ENCODE measurements at regions not wholly inside any gene's neighbourhood (a gene's known extent, or its start where the extent isn't known, plus 50 kb on each side); places are given as distances from the start of the nearest gene placed in this dataset.

DNA sequence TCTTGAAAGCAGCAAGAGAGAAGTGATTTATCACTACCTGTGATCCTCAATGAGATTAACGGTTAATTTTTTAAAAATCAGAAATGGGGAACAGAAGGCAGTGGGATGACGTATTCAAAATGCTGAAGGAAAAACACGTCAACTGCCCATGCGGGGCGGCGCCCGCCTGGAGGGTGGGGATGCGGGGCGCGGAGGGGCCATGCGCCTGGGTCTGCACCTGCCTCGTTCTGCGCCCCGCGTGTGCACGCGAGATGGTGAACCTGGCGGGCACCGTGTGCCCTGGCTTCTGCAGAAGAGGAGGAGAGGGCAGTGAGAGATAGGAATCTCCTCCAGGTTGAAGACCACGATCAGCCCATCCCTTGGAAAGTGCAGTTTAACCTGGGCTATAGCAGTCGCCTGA is 79.3 kb upstream of the ZNF32 start:
- no peak for TF ChIP-seq POLR2A (IDR thresholded peaks at IDR 0.05)
- TF ChIP-seq, protein P1, sequence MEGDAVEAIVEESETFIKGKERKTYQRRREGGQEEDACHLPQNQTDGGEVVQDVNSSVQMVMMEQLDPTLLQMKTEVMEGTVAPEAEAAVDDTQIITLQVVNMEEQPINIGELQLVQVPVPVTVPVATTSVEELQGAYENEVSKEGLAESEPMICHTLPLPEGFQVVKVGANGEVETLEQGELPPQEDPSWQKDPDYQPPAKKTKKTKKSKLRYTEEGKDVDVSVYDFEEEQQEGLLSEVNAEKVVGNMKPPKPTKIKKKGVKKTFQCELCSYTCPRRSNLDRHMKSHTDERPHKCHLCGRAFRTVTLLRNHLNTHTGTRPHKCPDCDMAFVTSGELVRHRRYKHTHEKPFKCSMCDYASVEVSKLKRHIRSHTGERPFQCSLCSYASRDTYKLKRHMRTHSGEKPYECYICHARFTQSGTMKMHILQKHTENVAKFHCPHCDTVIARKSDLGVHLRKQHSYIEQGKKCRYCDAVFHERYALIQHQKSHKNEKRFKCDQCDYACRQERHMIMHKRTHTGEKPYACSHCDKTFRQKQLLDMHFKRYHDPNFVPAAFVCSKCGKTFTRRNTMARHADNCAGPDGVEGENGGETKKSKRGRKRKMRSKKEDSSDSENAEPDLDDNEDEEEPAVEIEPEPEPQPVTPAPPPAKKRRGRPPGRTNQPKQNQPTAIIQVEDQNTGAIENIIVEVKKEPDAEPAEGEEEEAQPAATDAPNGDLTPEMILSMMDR (IDR thresholded peaks at IDR 0.05), result no peak
- TF ChIP-seq POLR2AphosphoS5 (IDR thresholded peaks at IDR 0.05), result no peak
